Mucosa of rectum (tissue), 2 donors: ENCODE measurements at regions not wholly inside any gene's neighbourhood (a gene's known extent, or its start where the extent isn't known, plus 50 kb on each side); places are given as distances from the start of the nearest gene placed in this dataset.

ENCODE experiments used
- H3K27ac ChIP-seq, 2 donors: one replicate each; pipeline ENCODE4 v1.7.0; 2013; ENCODE audit warnings: inconsistent platforms in 2 of 2, low read depth in 2 of 2, low read length in 2 of 2
- H3K27me3 ChIP-seq, 2 donors: one replicate each; pipeline ENCODE4 v1.7.0; 2013; ENCODE audit warnings: low read length in 2 of 2; ENCODE audit not compliant: control insufficient read depth in 2 of 2, insufficient read depth in 2 of 2
- H3K36me3 ChIP-seq, 2 donors: one replicate each; pipeline ENCODE4 v1.7.0; 2013; ENCODE audit warnings: low read length in 2 of 2; ENCODE audit not compliant: control insufficient read depth in 2 of 2, insufficient read depth in 2 of 2
- H3K4me1 ChIP-seq, 2 donors: one replicate each; pipeline ENCODE4 v1.7.0; 2013; ENCODE audit warnings: low read length in 2 of 2, mild to moderate bottlenecking in 1 of 2; ENCODE audit not compliant: control insufficient read depth in 2 of 2, insufficient read depth in 2 of 2
- H3K4me3 ChIP-seq, 2 donors: one replicate each; pipeline ENCODE4 v1.7.0; 2013; ENCODE audit warnings: low read length in 2 of 2
- H3K9ac ChIP-seq, 2 donors: one replicate each; pipeline ENCODE4 v1.7.0; 2013; ENCODE audit warnings: low read length in 2 of 2, low read depth in 1 of 2, mild to moderate bottlenecking in 1 of 2
- H3K9me3 ChIP-seq, 2 donors: one replicate each; pipeline ENCODE4 v1.7.0; 2013; ENCODE audit warnings: low read length in 2 of 2; ENCODE audit not compliant: control insufficient read depth in 2 of 2
- donor health status: healthy.
- donor health status: Normal muscosa, but diverticular disease.

- no peak overlapping the region for H3K4me3 ChIP-seq
- H3K4me1 ChIP-seq: no peaks in the 10 kb centered on the region
- no peaks in the 10 kb centered on the region for H3K36me3 ChIP-seq
- H3K9ac ChIP-seq: no peak overlapping the region
- H3K27ac ChIP-seq: no peak overlapping the region
- no peaks in the 10 kb centered on the region for H3K9me3 ChIP-seq
- no peaks in the 10 kb centered on the region for H3K27me3 ChIP-seq
Observed at GRCh38 chr7:17057143-17057509, 175.3 kb upstream of the AGR3 start.

- no peak overlapping the region for H3K4me3 ChIP-seq
- H3K27me3 ChIP-seq: no peaks in the 10 kb centered on the region
- no peaks in the 10 kb centered on the region for H3K36me3 ChIP-seq
- H3K27ac ChIP-seq: no peak overlapping the region
- H3K9me3 ChIP-seq: no peaks in the 10 kb centered on the region
- H3K4me1 ChIP-seq: no peaks in the 10 kb centered on the region
- no peak overlapping the region for H3K9ac ChIP-seq
Observed at GRCh38 chr7:17058568-17058967, 176.8 kb upstream of the AGR3 start.

GRCh38 chr7:17060051-17060450 lies 178.3 kb upstream of the AGR3 start:
- H3K4me1 ChIP-seq: no peaks in the 10 kb centered on the region
- H3K9me3 ChIP-seq: no peaks in the 10 kb centered on the region
- H3K27me3 ChIP-seq: no peaks in the 10 kb centered on the region
- H3K4me3 ChIP-seq: no peak overlapping the region
- H3K36me3 ChIP-seq: no peaks in the 10 kb centered on the region
- H3K27ac ChIP-seq: no peak overlapping the region
- H3K9ac ChIP-seq: no peak overlapping the region

GRCh38 chr7:17061443-17061842 lies 179.7 kb upstream of the AGR3 start:
- Histone ChIP-seq H3K4me3 (no peak overlapping the region), H3K36me3 (no peaks in the 10 kb centered on the region), H3K27ac (no peak overlapping the region), H3K4me1 (no peaks in the 10 kb centered on the region), H3K9ac (no peak overlapping the region), H3K9me3 (no peaks in the 10 kb centered on the region), H3K27me3 (no peaks in the 10 kb centered on the region)

- H3K9ac ChIP-seq: no peak overlapping the region
- H3K4me1 ChIP-seq: no peaks in the 10 kb centered on the region
- no peaks in the 10 kb centered on the region for H3K27me3 ChIP-seq
- no peak overlapping the region for H3K27ac ChIP-seq
- no peaks in the 10 kb centered on the region for H3K36me3 ChIP-seq
- H3K4me3 ChIP-seq: no peak overlapping the region
- no peaks in the 10 kb centered on the region for H3K9me3 ChIP-seq
Observed at GRCh38 chr7:17062151-17063044, 180.6 kb upstream of the AGR3 start.

- Histone ChIP-seq H3K9ac (no peak overlapping the region), H3K27me3 (no peaks in the 10 kb centered on the region), H3K9me3 (no peaks in the 10 kb centered on the region), H3K4me3 (no peak overlapping the region), H3K4me1 (no peaks in the 10 kb centered on the region), H3K36me3 (no peaks in the 10 kb centered on the region), H3K27ac (no peak overlapping the region)
Observed at GRCh38 chr7:17063045-17063383, 181.2 kb upstream of the AGR3 start.

- Histone ChIP-seq H3K27me3 (no peaks in the 10 kb centered on the region), H3K4me3 (no peak overlapping the region), H3K4me1 (no peaks in the 10 kb centered on the region), H3K27ac (no peak overlapping the region), H3K9ac (no peak overlapping the region), H3K36me3 (no peaks in the 10 kb centered on the region), H3K9me3 (no peaks in the 10 kb centered on the region)
Observed at GRCh38 chr7:17067691-17068090, 185.9 kb upstream of the AGR3 start.

GRCh38 chr7:17069146-17069545 lies 187.4 kb upstream of the AGR3 start:
- no peaks in the 10 kb centered on the region for H3K9me3 ChIP-seq
- no peaks in the 10 kb centered on the region for H3K36me3 ChIP-seq
- no peak overlapping the region for H3K27ac ChIP-seq
- no peak overlapping the region for H3K4me3 ChIP-seq
- H3K27me3 ChIP-seq: no peaks in the 10 kb centered on the region
- no peak overlapping the region for H3K9ac ChIP-seq
- H3K4me1 ChIP-seq: no peaks in the 10 kb centered on the region

- H3K36me3 ChIP-seq: no peaks in the 10 kb centered on the region
- no peak overlapping the region for H3K27ac ChIP-seq
- H3K4me3 ChIP-seq: no peak overlapping the region
- no peak overlapping the region for H3K9ac ChIP-seq
- H3K9me3 ChIP-seq: no peaks in the 10 kb centered on the region
- H3K4me1 ChIP-seq: no peaks in the 10 kb centered on the region
- no peaks in the 10 kb centered on the region for H3K27me3 ChIP-seq
Observed at GRCh38 chr7:17070231-17070708, 188.5 kb upstream of the AGR3 start.

- H3K27me3 ChIP-seq: no peaks in the 10 kb centered on the region
- no peaks in the 10 kb centered on the region for H3K9me3 ChIP-seq
- no peak overlapping the region for H3K4me3 ChIP-seq
- H3K4me1 ChIP-seq: no peaks in the 10 kb centered on the region
- H3K9ac ChIP-seq: no peak overlapping the region
- no peaks in the 10 kb centered on the region for H3K36me3 ChIP-seq
- H3K27ac ChIP-seq: no peak overlapping the region
Observed at GRCh38 chr7:17071866-17072265, 190.1 kb upstream of the AGR3 start.
